Stimulated activated CD4-positive, alpha-beta T cell treated with anti-CD3 and anti-CD28 coated beads, Interleukin-15, amount 100 ng/mL, for 1 hour (primary cell): ENCODE measurements at regions not wholly inside any gene's neighbourhood (a gene's known extent, or its start where the extent isn't known, plus 50 kb on each side); places are given as distances from the start of the nearest gene placed in this dataset.
"Not testable (repeated sequence)": the region's sequence is repeated elsewhere in the genome, so short reads cannot be mapped to it uniquely, and the experiment has no call there.

Experiments
- DNase-seq, 2 donors: peaks; one replicate each; pipeline ENCODE4 v3.0.0-alpha.2; 2020; ENCODE audit warnings: low read depth in 1 of 2, low spot score in 1 of 2

DNA sequence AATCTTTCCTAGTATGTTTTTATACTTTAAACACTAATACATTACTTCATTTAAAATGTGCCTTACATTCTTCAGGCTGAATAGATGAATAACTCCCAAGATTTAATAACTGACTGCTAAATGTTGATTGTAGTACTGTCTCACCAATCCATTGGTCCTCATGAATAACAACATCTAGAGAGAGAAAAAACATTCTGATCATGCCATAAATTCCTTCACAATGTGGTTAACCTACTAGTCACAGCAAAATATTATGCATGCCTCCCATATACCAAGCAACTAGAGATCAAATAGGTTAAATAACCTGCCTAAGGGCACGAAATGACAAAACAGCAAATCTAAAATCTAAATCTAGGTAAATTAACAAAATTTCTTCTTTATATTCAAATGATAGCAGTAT, 66.2 kb downstream of the SYT15 start:
- DNase-seq = not testable (repeated sequence)

DNA sequence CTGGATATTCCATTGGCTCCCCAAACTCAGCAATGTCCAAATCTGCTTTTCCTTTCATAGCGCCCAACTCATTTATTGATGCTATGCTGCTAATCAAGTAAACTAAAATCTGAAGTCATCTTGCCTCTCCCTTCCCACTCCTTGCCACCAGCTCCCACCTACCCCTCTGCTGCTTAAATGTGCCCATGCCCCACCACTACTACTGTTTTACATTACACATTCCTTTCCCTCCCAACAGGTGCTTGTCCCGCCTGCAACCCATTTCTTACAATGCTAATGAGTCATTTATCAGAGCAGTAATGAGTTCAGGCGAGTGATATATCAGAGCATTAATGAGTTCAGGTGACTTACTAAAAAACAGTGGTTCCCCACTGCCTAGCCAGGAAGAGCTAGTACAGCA, 67.2 kb downstream of the SYT15 start:
- not testable (repeated sequence) for DNase-seq

DNA sequence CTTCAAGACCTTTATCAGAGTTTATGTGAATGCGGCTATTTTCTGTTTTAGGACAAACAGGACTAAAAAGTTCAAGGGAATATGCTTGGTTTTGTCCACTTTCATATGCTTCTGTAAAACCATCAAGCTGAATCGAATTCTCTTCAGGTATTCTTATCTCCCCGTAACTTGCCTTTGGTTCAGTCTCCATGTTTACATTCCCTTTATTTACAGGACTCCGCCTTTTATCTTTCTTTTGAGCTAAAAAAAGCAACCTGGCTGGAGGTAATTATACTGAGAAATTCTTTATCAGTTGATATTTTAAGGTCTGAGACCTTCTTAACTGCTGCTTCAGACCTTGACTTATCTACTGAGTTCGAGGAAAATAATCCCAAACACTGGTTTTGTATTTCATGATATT, 72.0 kb downstream of the SYT15 start:
- DNase-seq = not testable (repeated sequence)

DNA sequence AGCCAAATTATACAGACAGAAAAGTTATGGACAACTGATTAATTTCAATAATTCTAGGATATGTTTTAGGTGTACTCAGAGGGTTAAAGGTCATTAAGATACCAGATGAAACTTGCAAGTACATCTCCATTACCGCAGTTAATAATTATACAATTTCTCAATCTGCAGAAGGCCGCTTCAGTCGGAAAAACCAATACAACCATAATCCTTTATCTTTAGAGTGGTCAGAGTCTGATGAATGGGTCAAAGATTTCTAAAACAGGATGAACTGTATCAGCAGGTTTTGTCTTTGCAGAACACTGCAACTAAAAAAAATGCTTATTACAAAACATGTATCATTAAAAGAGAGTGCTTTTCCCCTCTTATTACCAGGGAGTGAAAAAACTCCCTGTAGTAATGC, 78.5 kb downstream of the SYT15 start:
- not testable (repeated sequence) for DNase-seq

DNA sequence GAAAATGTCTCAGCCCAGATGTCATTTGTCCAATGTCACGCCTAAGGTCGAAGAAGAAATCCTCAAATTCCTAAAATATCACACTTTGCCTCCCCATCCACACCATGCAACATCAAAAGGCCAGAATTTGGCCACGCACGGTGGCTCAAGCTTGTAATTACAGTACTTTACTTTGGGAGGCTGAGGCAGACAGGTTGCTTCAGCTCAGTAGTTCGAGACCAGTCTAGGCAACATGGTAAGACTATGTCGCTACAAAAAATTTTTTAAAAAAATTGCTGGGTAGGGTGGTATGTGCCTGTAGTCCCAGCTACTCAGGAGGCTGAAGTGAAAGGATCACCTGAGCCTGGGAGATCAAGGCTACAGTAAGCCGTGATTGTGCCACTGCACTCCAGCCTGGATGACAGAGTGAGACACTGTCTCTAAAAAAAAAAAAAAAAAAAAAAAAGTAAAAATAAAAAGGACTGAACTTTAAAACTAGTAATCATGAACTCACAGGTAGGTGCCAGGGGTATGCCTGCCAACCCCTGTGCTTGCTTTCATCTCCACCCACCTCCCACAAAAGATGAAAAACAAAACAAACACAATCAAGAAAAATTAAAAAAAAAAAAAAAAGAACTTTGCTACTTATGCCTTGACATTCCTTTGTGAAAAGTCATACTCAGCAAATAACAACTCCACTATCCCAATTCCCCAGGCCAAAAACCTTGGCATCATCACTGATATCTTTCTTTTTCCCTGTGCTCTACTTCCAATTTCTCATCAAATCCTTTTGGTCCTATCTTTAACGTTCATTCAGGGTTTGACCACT, 81.3 kb downstream of the SYT15 start:
- not testable (repeated sequence) for DNase-seq

DNA sequence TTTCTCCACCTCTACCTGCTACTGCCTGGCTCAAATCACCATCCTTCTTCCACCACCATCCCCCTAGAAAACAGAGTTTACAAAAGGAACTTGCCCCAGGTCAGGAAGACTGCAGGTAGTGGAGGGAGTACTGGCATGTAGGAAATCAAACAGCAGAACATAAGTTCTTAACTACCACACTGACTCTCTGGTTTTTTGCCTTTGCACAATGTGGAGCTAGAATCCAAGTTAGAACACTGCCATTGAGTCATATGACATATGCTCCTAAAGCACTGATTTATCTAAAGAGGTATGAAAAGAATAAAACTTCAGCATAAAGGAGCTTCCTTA, 81.9 kb downstream of the SYT15 start:
- not testable (repeated sequence) for DNase-seq

DNA sequence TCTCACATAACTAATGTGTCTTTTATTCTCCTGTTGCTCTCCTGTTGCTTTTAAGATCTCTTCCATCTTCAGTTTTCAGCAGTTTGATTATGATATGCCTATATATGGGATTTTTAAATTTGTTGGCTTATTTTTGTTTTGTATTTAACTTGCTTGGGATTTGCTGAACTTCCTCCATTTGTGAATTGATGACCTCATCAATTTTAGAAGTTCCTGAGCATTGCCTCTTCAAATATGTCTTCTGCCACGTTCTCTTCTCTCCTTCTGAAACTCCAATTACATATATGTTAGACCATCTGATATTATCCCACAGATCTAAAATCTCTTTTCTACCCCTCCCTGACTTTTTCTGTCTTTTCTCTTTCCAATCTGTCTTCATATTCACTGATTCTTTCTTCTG, 86.6 kb downstream of the SYT15 start:
- not testable (repeated sequence) for DNase-seq

DNA sequence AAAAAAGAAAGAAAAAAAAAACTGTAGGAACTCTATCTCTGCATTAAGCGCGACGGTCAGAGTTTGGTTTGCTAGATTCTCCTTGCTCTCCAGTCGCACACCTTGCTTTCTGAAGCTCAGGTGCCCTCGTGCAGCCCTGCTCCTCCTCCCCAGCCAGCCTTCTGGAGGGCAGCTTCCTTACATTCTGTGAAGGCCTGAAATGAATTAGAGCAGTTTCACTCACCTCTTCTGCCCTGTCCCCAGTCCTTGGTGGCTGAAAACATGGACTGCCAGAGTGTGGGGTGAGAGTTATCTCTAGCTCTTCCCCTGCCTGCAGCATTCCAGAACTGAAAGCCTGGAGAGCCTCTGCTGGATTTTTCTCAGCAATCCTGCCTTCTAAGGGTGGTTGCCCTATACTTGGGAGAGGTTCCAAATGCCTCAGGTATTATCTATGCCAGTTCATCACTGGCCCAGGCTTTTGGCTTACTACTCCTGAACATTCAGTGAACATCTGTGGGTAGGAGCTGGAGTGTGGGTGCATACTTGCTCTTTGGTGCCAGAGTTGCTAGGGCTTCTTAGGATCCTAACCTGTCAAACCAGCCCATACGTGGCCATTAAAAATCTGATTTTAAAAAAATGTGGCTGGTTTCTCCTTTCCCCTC, 89.5 kb downstream of the SYT15 start:
- DNase-seq = not testable (repeated sequence)

DNA sequence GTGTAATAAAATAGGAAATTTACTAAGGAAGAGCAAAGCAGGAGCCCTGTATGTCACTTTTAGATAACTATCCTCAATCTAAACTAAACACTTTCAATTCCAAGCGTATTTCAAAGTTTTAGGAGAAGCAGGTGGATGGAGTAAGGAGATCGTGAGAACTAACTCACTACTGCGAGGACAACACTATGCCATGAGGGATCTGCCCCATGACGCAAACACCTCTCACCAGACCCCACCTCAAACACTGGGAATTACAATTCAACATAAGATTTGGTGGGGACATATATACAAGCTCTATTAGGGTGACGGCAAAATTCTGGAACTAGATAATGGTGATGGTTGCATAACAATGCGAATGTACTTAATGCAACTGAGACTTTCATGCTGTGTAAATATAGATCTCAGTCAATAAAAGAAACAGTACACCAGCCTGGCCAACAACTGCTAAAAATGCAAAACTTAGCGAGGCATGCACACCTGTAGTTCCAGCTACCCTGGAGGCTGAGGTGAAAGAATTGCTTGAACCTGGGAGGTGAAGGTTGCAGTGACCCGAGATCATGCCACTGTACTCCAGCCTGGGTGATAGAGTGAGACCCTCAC, 99.0 kb downstream of the SYT15 start:
- not testable (repeated sequence) for DNase-seq

DNA sequence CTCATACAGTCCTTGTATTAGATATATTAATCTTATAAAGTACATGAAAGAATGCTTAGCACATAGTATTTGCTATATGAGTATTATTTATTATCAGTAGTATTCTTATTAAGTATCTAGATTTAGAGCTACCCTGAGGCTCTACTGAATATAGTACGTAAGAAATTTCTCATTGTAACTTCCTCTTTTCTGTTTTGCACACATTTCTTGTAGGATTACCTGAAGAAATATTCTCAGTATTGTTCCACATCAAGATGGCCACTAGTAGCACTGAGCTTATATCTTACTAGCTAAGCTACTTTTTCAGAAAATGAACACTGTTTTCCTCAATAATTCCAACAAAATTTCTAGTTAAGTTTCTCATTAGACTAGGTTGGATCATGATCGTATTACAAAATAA, 112.5 kb downstream of the SYT15 start:
- not testable (repeated sequence) for DNase-seq

DNA sequence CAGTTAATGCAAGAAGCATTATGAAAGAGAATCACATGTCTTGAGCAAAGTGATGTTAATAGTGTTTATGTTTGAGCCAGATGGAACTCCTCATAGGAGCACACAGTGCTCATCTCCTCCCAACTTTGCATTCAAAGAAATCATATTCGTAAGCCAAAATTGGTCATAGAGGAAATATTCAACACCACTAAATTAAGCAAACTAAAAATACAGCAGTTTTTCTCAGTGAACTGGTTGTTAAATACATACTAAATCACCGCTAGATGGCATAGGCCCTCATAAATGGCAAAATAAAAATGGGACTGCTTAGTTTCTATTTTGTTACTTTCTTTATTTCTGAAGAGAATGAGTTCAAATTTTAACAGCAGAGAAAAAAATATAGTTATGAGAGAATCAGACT, 114.3 kb downstream of the SYT15 start:
- DNase-seq = not testable (repeated sequence)

DNA sequence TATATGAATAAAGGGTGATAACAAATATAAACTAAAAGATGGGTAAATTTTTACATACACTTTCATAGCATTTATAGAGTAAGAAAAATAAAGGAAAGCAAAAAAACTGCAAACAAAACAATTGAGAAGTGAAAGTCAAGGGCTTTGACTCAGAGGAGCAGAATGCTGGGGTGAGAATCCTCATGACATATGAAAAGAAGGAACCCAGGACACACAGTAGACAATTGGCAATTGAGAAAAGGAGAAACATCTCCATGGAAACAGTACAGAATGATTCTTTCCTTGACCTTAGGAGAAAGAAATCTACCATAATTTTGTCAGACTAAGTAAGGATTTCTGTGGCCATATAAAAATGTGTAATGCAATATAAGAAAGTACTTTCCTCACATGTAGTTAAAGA, 138.3 kb downstream of the SYT15 start:
- DNase-seq = not testable (repeated sequence)

DNA sequence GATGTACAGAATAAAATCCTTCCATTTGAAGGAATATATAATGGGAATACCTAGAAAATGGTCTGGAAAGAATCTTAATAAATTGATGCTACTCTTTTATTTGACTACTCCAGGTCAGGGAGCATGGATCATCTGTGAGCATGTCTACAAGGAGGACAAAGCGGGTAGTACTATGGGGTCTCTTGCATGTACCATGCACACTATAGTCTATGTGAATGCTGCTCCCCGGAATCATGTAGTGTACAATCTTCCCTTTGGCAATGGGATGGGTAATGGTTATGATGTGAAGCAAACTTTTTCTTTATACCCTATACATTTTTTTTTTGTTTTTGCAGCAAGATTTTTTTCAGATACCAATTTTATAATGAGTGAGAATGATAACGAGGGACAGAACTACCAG, 139.1 kb downstream of the SYT15 start:
- not testable (repeated sequence) for DNase-seq

DNA sequence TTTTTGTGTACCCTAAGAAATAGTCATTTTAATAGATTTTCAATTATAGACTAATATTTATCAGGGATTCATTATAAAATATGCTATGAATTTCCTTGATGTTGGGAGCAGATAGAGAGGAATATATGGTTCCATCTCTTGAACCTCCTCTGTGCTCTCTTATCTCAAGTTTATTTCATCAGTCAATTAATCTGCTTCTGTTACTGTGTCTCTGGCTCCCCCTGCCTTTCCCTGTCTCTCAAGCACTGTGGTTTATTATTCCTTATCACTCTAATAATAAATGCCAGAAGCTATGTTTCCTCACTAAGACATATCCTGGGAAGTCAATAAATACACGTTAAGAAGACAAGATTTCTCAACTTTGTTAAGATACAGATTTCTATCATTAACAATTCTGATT, 141.5 kb downstream of the SYT15 start:
- DNase-seq = not testable (repeated sequence)

DNA sequence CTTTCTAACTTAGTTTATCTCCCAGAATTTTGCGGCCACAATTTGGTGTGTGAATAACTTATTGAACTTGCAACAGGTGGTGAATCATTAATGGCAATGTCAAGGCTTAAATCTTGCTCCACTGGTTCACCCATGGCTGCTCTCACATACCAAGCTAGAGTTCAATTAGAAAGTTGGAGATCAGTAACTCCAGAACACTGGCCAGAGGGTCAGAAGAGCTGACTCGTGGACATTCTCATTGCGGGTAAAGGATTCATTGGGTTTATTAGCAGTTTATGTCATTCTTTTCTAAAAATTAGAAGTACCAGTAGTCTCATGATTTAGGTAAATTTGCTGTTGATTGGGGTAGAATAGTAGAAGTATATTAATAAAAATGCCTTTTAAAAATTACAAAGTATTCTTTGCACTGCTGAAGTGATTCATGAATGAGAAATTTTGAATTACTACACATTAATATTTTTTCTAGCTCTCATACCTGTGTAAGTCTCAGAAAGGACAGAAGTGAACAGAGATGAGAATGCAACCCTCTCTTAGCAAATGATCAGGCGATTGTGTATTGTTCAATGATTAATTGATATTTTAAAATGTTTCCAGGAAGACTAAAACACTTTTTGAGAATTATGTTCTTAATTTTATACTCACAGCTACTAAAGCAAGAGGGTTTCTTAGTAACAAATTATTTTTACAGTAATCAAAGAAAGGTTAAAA, 142.0 kb downstream of the SYT15 start:
- not testable (repeated sequence) for DNase-seq

DNA sequence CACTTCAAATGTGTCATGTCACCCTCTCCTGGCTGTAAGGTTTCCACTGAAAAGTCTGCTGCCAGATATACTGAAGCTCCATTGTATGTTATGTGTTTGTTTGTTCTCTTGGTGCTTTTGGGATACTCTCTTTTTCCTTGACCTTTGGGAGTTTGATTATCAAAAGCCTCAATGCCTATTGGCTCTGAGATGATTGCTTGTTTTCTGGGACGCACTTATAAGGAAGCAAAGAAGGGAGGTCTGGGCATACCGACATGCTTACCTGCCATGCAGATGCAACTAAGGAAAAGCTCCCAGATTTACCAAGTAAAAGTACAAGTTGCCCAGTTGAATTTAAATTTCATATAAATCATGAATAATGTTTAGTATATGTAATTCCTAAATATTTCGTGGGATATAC, 145.3 kb downstream of the SYT15 start:
- DNase-seq = not testable (repeated sequence)

DNA sequence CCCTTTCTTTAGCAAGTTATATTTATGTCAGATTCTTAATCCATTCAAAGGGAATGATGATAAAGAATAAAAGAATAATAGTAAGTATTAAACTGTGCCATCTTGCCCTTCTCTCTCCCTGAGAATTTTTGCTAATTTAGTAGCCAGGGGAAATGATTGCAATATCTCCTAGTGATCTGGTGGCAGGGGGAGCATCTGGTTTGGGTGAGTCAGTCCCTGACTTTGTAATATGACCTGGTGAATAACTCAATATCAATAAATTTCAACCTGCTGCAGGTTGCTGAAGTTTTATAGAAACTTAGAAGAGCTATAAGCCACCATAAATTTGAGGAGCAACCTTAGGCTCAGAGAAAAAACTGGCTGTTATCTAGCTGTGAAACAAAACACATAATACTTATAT, 149.4 kb downstream of the SYT15 start:
- not testable (repeated sequence) for DNase-seq

DNA sequence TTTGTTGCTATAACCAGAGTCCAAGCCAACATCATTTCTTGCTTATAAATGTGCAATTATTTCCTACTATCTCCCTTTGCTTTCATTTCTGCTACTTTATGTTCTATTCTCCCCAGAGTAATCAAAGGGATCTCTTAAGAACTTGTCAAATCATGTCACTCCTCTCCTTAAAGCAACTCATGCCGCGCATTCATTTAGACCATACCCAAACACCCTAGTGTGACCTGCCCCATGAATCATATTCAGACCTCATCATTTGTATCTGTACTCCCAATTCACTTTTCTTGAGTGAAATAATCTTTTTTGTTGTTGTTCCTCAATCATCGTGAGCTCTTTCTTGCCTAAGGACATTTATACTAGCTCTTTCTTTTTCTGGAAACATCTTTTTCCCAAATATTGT, 151.8 kb downstream of the SYT15 start:
- not testable (repeated sequence) for DNase-seq

DNA sequence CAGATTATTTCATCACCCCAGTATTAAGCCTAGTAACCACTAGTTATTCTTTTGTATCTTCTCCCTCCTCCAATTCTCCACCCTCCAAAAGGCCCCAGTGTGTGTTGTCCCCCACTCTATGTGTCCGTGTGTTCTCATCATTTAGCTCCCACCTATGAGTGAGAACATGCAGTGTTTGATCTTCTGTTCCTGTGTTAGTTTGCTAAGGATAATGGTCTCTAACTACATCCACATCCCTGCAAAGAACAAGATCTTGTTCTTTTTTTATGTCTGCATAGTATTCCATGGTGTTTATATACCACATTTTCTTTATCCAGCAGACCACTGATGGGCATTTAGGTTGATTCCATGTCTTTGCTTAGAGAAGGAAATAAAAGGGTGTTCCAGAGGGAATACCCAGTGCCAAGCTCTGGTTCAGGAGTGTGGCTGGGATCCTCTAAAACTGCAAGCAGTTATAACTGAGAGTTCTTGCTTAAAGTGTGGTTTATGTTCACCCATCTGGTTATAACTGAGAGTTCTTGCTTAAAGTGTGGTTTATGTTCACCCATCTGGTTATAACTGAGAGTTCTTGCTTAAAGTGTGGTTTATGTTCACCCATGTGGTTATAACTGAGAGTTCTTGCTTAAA, 154.8 kb downstream of the SYT15 start:
- DNase-seq = not testable (repeated sequence)

DNA sequence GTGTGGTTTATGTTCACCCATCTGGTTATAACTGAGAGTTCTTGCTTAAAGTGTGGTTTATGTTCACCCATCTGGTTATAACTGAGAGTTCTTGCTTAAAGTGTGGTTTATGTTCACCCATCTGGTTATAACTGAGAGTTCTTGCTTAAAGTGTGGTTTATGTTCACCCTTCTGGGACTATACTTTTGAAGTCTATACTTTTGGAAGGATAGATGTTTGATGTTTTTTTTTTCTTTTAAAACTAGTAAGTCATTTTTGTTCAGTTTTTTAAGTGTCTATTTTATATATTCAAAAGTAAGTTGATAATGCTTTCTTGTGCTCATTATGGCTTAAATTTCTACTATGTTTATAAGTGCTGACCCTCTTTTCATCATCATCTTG, 155.3 kb downstream of the SYT15 start:
- DNase-seq = not testable (repeated sequence)

DNA sequence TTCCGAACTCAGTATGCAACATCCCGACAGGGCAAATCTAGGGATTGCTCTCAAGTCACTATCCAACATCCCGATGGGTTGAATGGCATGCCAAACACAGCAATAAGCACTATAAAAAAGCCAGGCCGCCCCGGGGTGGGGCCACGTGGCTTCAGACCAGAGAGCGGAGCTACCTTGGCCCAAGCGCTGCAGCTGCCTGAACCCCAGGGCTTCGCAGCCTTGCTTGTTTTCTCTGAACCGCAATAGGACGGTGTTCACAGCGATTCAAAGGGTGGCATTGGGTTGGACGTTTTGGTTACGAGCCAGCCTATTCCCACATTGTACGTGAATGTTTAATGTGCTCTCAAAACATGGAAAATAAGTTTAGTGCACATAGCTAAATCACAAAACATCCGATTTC, 161.0 kb downstream of the SYT15 start:
- not testable (repeated sequence) for DNase-seq
